ENCODE measurements at regions not wholly inside any gene's neighbourhood (a gene's known extent, or its start where the extent isn't known, plus 50 kb on each side); places are given as distances from the start of the nearest gene placed in this dataset.

DNA sequence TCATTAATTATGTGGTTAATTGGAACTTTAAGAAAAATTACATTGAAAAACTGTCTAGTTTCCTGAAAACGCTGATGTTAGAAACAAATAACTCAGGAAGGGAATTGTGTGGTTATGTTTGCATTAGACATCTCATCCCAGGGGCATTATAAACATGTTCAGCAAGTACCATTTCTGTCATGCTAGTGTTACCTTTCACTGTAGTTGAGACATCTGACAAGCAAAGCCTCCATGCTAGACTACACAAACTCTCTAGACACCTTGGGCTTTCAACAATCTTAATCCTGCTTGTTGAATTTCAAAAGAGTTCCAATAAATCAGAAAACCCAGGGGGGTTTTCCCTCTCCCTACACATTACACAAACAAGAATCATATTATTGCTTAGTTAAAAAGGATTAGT is 536.8 kb downstream of the KCNT2 start:
- Histone ChIP-seq H3K36me3 (ENCODE audit: control insufficient read depth in 2 of 2, extremely low read depth in 1 of 2, insufficient read depth in 1 of 2, low read length in 1 of 2) (no peaks in the 10 kb centered on the region), H3K27ac (ENCODE audit: low read length) (no peak overlapping the region), H3K27me3 (replicated peaks in 1 of 2; ENCODE audit: control insufficient read depth in 2 of 2, extremely low read depth in 1 of 2, insufficient read depth in 2 of 2, low read length in 1 of 2) (no peaks in the 10 kb centered on the region), H3K9me3 (no peaks in the 10 kb centered on the region), H3K4me3 (ENCODE audit: control insufficient read depth in 1 of 2, extremely low read depth in 1 of 2, low read length in 1 of 2) (no peak overlapping the region), H3K4me1 (ENCODE audit: control insufficient read depth in 1 of 2, extremely low read depth in 1 of 2, insufficient read depth in 2 of 2, low read length in 2 of 2) (no peaks in the 10 kb centered on the region)
- Mint-ChIP-seq H3K36me3 (no peaks in the 10 kb centered on the region), H3K27me3 (no peaks in the 10 kb centered on the region), H3K4me1 (no peaks in the 10 kb centered on the region), H3K27ac (no peak overlapping the region), H3K4me3 (no peak overlapping the region), H3K9me3 (peaks cover 0 to 9% (median 0%) of the 10 kb centered on the region in 3 donors)
- POLR2A ChIA-PET: no interaction called here
- DNase-seq (no peak), ATAC-seq (replicated peaks in 1 of 4) (no peak)
- CTCF ChIA-PET: no interaction called here
- WGBS (ENCODE audit: insufficient coverage): no CpG with 5 or more reads among the region's 1 CpG

DNA sequence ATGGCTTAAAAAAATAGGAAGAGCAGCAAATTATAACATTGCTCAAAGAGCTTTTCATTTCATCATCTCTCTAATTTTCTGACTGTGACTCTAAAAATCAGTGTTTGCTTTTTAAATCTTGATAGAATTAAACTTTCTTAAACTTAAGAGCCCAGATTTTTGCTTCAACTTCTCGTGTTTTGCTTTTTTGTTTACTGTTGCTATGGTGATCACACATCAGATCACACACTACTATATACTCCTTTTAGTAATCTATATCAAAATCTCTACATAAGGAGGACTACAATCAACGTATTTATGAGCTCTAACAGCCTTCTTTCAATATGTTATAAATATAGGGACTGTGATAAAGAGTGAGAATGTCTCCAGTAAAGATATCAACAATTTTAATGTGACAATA is 537.3 kb downstream of the KCNT2 start:
- H3K27me3 Mint-ChIP-seq: no peaks in the 10 kb centered on the region
- Histone ChIP-seq H3K27me3 (replicated peaks in 1 of 2; ENCODE audit: control insufficient read depth in 2 of 2, extremely low read depth in 1 of 2, insufficient read depth in 2 of 2, low read length in 1 of 2) (no peaks in the 10 kb centered on the region), H3K4me3 (ENCODE audit: control insufficient read depth in 1 of 2, extremely low read depth in 1 of 2, low read length in 1 of 2) (no peak overlapping the region), H3K36me3 (ENCODE audit: control insufficient read depth in 2 of 2, extremely low read depth in 1 of 2, insufficient read depth in 1 of 2, low read length in 1 of 2) (no peaks in the 10 kb centered on the region), H3K4me1 (ENCODE audit: control insufficient read depth in 1 of 2, extremely low read depth in 1 of 2, insufficient read depth in 2 of 2, low read length in 2 of 2) (no peaks in the 10 kb centered on the region), H3K27ac (ENCODE audit: low read length) (no peak overlapping the region), H3K9me3 (no peaks in the 10 kb centered on the region)
- ChIA-PET POLR2A (no interaction called here), CTCF (no interaction called here)
- no peak overlapping the region for H3K4me3 Mint-ChIP-seq
- H3K36me3 Mint-ChIP-seq: no peaks in the 10 kb centered on the region
- ATAC-seq (replicated peaks in 1 of 4) (no peak), DNase-seq (no peak)
- H3K9me3 Mint-ChIP-seq: peaks cover 0 to 9% (median 0%) of the 10 kb centered on the region in 3 donors
- no peak overlapping the region for H3K27ac Mint-ChIP-seq
- H3K4me1 Mint-ChIP-seq: no peaks in the 10 kb centered on the region
- no CpG with 5 or more reads among the region's 2 CpGs for WGBS (ENCODE audit: insufficient coverage)

DNA sequence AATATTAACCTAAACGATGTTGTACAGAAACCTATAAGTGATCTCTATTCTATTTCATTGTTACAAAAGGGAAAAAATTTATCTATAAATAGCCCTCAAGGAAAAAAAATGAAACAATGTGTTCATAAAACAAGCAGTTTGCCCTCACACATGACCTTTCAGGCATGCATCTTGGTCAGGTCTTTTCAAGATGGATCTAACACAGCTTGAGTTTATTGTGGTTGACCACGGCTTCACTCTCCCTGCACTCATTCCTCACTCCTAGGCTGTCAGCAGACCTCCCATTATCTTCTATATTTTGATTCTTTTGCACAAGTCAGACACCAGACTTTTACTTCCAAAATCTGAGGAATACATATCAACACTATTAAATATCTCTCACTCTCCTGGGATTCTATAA is 544.3 kb downstream of the KCNT2 start:
- no peaks in the 10 kb centered on the region for H3K4me1 ChIP-seq (ENCODE audit: control insufficient read depth in 1 of 2, extremely low read depth in 1 of 2, insufficient read depth in 2 of 2, low read length in 2 of 2)
- ChIA-PET CTCF (no interaction called here), POLR2A (no interaction called here)
- H3K27ac ChIP-seq (ENCODE audit: low read length): no peak overlapping the region
- WGBS (ENCODE audit: insufficient coverage): 60% methylated on average over 1 of the region's 2 CpGs
- no peak overlapping the region for H3K27ac Mint-ChIP-seq
- H3K27me3 ChIP-seq (replicated peaks in 1 of 2; ENCODE audit: control insufficient read depth in 2 of 2, extremely low read depth in 1 of 2, insufficient read depth in 2 of 2, low read length in 1 of 2): no peaks in the 10 kb centered on the region
- H3K9me3 ChIP-seq: no peaks in the 10 kb centered on the region
- DNase-seq: no peak
- H3K9me3 Mint-ChIP-seq: peaks cover 0 to 5% (median 4%) of the 10 kb centered on the region in 3 donors
- no peak for ATAC-seq (replicated peaks in 1 of 4)
- no peaks in the 10 kb centered on the region for H3K36me3 ChIP-seq (ENCODE audit: control insufficient read depth in 2 of 2, extremely low read depth in 1 of 2, insufficient read depth in 1 of 2, low read length in 1 of 2)
- no peaks in the 10 kb centered on the region for H3K4me1 Mint-ChIP-seq
- H3K27me3 Mint-ChIP-seq: no peaks in the 10 kb centered on the region
- no peaks in the 10 kb centered on the region for H3K36me3 Mint-ChIP-seq
- H3K4me3 ChIP-seq (ENCODE audit: control insufficient read depth in 1 of 2, extremely low read depth in 1 of 2, low read length in 1 of 2): no peak overlapping the region
- H3K4me3 Mint-ChIP-seq: no peak overlapping the region

DNA sequence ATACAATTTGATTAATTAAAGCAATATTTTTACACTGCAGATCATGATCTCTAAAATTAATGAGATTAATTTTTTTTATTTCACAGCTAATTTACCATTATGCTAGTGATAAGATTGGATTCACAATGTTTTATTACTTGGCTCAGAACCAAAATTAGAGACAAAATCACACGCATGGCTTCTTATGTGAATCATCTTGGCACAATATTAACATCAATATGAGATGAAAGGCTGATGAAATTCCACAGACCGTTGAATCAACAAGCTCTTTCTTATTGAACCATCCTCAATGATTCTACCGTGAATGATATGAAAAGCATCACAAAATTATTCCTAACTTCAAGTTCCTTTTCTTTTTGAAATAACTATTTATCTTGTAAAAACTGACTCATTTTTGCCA is 544.9 kb downstream of the KCNT2 start:
- H3K4me1 Mint-ChIP-seq: no peaks in the 10 kb centered on the region
- H3K27me3 ChIP-seq (replicated peaks in 1 of 2; ENCODE audit: control insufficient read depth in 2 of 2, extremely low read depth in 1 of 2, insufficient read depth in 2 of 2, low read length in 1 of 2): no peaks in the 10 kb centered on the region
- ATAC-seq (replicated peaks in 1 of 4) (no peak), DNase-seq (no peak)
- no peaks in the 10 kb centered on the region for H3K9me3 ChIP-seq
- POLR2A ChIA-PET: no interaction called here
- WGBS (ENCODE audit: insufficient coverage): no CpG with 5 or more reads among the region's 3 CpGs
- CTCF ChIA-PET: no interaction called here
- no peak overlapping the region for H3K27ac Mint-ChIP-seq
- H3K36me3 Mint-ChIP-seq: no peaks in the 10 kb centered on the region
- no peaks in the 10 kb centered on the region for H3K4me1 ChIP-seq (ENCODE audit: control insufficient read depth in 1 of 2, extremely low read depth in 1 of 2, insufficient read depth in 2 of 2, low read length in 2 of 2)
- H3K4me3 ChIP-seq (ENCODE audit: control insufficient read depth in 1 of 2, extremely low read depth in 1 of 2, low read length in 1 of 2): no peak overlapping the region
- H3K36me3 ChIP-seq (ENCODE audit: control insufficient read depth in 2 of 2, extremely low read depth in 1 of 2, insufficient read depth in 1 of 2, low read length in 1 of 2): no peaks in the 10 kb centered on the region
- peaks cover 0 to 5% (median 4%) of the 10 kb centered on the region in 3 donors for H3K9me3 Mint-ChIP-seq
- H3K27ac ChIP-seq (ENCODE audit: low read length): no peak overlapping the region
- no peak overlapping the region for H3K4me3 Mint-ChIP-seq
- H3K27me3 Mint-ChIP-seq: no peaks in the 10 kb centered on the region

DNA sequence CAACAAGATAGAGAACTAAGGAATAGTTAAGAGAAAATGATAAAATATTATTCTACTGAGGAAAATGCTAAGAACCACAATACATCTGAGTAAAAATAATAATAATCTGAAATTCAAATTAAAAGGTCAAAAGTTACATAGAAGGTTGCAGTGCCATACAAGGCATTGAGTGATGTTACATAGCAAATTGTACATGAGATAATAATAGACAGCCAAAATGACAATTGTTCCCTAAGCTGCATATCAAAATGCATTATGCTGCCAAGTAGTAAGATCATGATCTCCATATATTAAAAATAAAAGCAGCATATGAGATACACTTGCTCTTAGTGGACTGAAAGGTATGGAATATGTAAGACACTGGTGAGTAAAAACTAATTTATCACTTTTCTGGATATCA is 547.7 kb downstream of the KCNT2 start:
- H3K36me3 Mint-ChIP-seq: no peaks in the 10 kb centered on the region
- Histone ChIP-seq H3K27me3 (replicated peaks in 1 of 2; ENCODE audit: control insufficient read depth in 2 of 2, extremely low read depth in 1 of 2, insufficient read depth in 2 of 2, low read length in 1 of 2) (no peaks in the 10 kb centered on the region), H3K9me3 (no peaks in the 10 kb centered on the region), H3K36me3 (ENCODE audit: control insufficient read depth in 2 of 2, extremely low read depth in 1 of 2, insufficient read depth in 1 of 2, low read length in 1 of 2) (no peaks in the 10 kb centered on the region), H3K27ac (ENCODE audit: low read length) (no peak overlapping the region), H3K4me3 (ENCODE audit: control insufficient read depth in 1 of 2, extremely low read depth in 1 of 2, low read length in 1 of 2) (no peak overlapping the region), H3K4me1 (ENCODE audit: control insufficient read depth in 1 of 2, extremely low read depth in 1 of 2, insufficient read depth in 2 of 2, low read length in 2 of 2) (no peaks in the 10 kb centered on the region)
- peaks cover 0 to 5% (median 0%) of the 10 kb centered on the region in 3 donors for H3K9me3 Mint-ChIP-seq
- CTCF ChIA-PET: interaction anchor here in 1 of 2 donors (1.2 kb wide), 1 partner anchor 9 kb away, joined by 4 read pairs; no protein-coding TSS in a partner anchor
- POLR2A ChIA-PET: no interaction called here
- DNase-seq: no peak
- ATAC-seq (replicated peaks in 1 of 4): no peak
- no peak overlapping the region for H3K27ac Mint-ChIP-seq
- H3K4me1 Mint-ChIP-seq: no peaks in the 10 kb centered on the region
- no peaks in the 10 kb centered on the region for H3K27me3 Mint-ChIP-seq
- no peak overlapping the region for H3K4me3 Mint-ChIP-seq

DNA sequence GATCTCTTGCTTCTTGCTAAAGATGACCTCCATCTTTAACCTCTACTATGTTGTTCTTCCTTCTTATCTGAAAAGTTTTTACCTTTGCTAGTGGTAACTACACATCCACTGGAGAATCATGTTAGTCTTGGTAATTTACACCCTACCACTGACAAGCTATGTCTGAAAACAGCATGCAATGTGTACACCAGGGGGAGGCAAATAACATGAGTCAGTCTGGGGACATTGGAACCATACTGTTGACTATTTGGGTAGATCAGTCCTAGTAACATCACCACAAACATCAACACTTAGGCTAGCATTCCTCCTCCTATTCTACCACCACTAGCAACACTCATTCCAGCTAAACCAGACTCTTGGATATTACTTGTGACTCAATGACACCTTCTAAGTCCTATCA is 549.0 kb downstream of the KCNT2 start:
- ATAC-seq (replicated peaks in 1 of 4): no peak
- no peak for DNase-seq
- H3K4me3 Mint-ChIP-seq: no peak overlapping the region
- H3K27me3 Mint-ChIP-seq: no peaks in the 10 kb centered on the region
- H3K27me3 ChIP-seq (replicated peaks in 1 of 2; ENCODE audit: control insufficient read depth in 2 of 2, extremely low read depth in 1 of 2, insufficient read depth in 2 of 2, low read length in 1 of 2): no peaks in the 10 kb centered on the region
- no peak overlapping the region for H3K27ac Mint-ChIP-seq
- CTCF ChIA-PET: no interaction called here
- no peaks in the 10 kb centered on the region for H3K9me3 ChIP-seq
- H3K36me3 Mint-ChIP-seq: no peaks in the 10 kb centered on the region
- no peak overlapping the region for H3K27ac ChIP-seq (ENCODE audit: low read length)
- H3K4me1 ChIP-seq (ENCODE audit: control insufficient read depth in 1 of 2, extremely low read depth in 1 of 2, insufficient read depth in 2 of 2, low read length in 2 of 2): no peaks in the 10 kb centered on the region
- no peaks in the 10 kb centered on the region for H3K36me3 ChIP-seq (ENCODE audit: control insufficient read depth in 2 of 2, extremely low read depth in 1 of 2, insufficient read depth in 1 of 2, low read length in 1 of 2)
- POLR2A ChIA-PET: no interaction called here
- H3K4me1 Mint-ChIP-seq: no peaks in the 10 kb centered on the region
- H3K4me3 ChIP-seq (ENCODE audit: control insufficient read depth in 1 of 2, extremely low read depth in 1 of 2, low read length in 1 of 2): no peak overlapping the region
- H3K9me3 Mint-ChIP-seq: peaks cover 0 to 3% (median 0%) of the 10 kb centered on the region in 3 donors

DNA sequence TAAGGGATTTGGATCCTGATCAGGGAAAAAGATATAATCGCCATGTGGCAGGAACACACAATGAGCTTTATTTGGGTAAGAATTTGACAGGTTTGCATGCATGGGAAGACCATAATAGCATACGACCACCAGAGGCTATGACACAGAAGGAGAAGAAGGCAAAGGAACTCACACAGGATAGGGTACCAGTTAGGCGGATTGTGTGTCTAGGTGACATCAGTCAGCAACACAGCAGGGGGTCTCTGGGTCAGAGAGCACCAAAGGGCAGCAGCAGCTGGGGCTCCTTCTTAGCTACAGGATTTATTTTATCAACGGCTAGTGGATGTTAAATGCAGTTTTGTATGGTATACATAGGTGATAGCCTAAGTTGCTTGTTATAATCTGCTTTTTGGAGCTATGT is 551.3 kb downstream of the KCNT2 start:
- DNase-seq: no peak
- H3K27ac Mint-ChIP-seq: no peak overlapping the region
- H3K4me1 Mint-ChIP-seq: no peaks in the 10 kb centered on the region
- H3K4me3 Mint-ChIP-seq: no peak overlapping the region
- ChIA-PET CTCF (interaction anchor here in 1 of 2 donors (0.6 kb wide), 1 partner anchor 99 kb away, joined by 3 read pairs; no protein-coding TSS in a partner anchor), POLR2A (no interaction called here)
- Histone ChIP-seq H3K27me3 (replicated peaks in 1 of 2; ENCODE audit: control insufficient read depth in 2 of 2, extremely low read depth in 1 of 2, insufficient read depth in 2 of 2, low read length in 1 of 2) (no peaks in the 10 kb centered on the region), H3K4me1 (ENCODE audit: control insufficient read depth in 1 of 2, extremely low read depth in 1 of 2, insufficient read depth in 2 of 2, low read length in 2 of 2) (no peaks in the 10 kb centered on the region), H3K4me3 (ENCODE audit: control insufficient read depth in 1 of 2, extremely low read depth in 1 of 2, low read length in 1 of 2) (no peak overlapping the region), H3K9me3 (no peaks in the 10 kb centered on the region), H3K36me3 (ENCODE audit: control insufficient read depth in 2 of 2, extremely low read depth in 1 of 2, insufficient read depth in 1 of 2, low read length in 1 of 2) (no peaks in the 10 kb centered on the region), H3K27ac (ENCODE audit: low read length) (no peak overlapping the region)
- 51% methylated on average over 3 of the region's 4 CpGs for WGBS (ENCODE audit: insufficient coverage)
- no peak for ATAC-seq (replicated peaks in 1 of 4)
- H3K27me3 Mint-ChIP-seq: no peaks in the 10 kb centered on the region
- H3K36me3 Mint-ChIP-seq: no peaks in the 10 kb centered on the region
- no peaks in the 10 kb centered on the region for H3K9me3 Mint-ChIP-seq

Measured in T-cell (primary cell).